Cerebellar cortex (tissue), 1 donor: ENCODE measurements at regions not wholly inside any gene's neighbourhood (a gene's known extent, or its start where the extent isn't known, plus 50 kb on each side); places are given as distances from the start of the nearest gene placed in this dataset.

Experiments used
- DNase-seq: peaks from one replicate; pipeline ENCODE4 v3.0.0-alpha.2; 2015; ENCODE audit warnings: low spot score

GRCh38 chr4:1495416-1496115, 89.3 kb upstream of the NKX1-1 start:
- DNase-seq: no peak

- DNase-seq: no peak
These were observed 88.4 kb upstream of the NKX1-1 start for GRCh38 chr4:1494416-1495315.

- DNase-seq: no peak
These were observed 87.5 kb upstream of the NKX1-1 start for GRCh38 chr4:1493540-1494287.

GRCh38 chr4:1492651-1493539, 86.7 kb upstream of the NKX1-1 start:
- DNase-seq: no peak

- DNase-seq: no peak
These were observed 85.9 kb upstream of the NKX1-1 start for GRCh38 chr4:1492142-1492457.

GRCh38 chr4:1491328-1492141, 85.3 kb upstream of the NKX1-1 start:
- no peak for DNase-seq

GRCh38 chr4:1490654-1491327, 84.5 kb upstream of the NKX1-1 start:
- no peak for DNase-seq

GRCh38 chr4:1490011-1490653, 83.9 kb upstream of the NKX1-1 start:
- DNase-seq: no peak

GRCh38 chr4:1489639-1489995, 83.4 kb upstream of the NKX1-1 start:
- no peak for DNase-seq

GRCh38 chr4:1488831-1489638, 82.8 kb upstream of the NKX1-1 start:
- no peak for DNase-seq

- no peak for DNase-seq
These were observed 82.1 kb upstream of the NKX1-1 start for GRCh38 chr4:1488357-1488756.

- DNase-seq: no peak
These were observed 81.5 kb upstream of the NKX1-1 start for GRCh38 chr4:1487761-1488160.

GRCh38 chr4:1487106-1487505, 80.9 kb upstream of the NKX1-1 start:
- no peak for DNase-seq

GRCh38 chr4:1485280-1485679, 79.0 kb upstream of the NKX1-1 start:
- DNase-seq: no peak

GRCh38 chr4:1480720-1481119, 74.5 kb upstream of the NKX1-1 start:
- DNase-seq: no peak

GRCh38 chr4:1479454-1479853, 73.2 kb upstream of the NKX1-1 start:
- DNase-seq: no peak

GRCh38 chr4:1478766-1479355, 72.6 kb upstream of the NKX1-1 start:
- no peak for DNase-seq

- no peak for DNase-seq
These were observed 71.0 kb upstream of the NKX1-1 start for GRCh38 chr4:1477045-1477840.
